ENCODE measurements at regions not wholly inside any gene's neighbourhood (a gene's known extent, or its start where the extent isn't known, plus 50 kb on each side); places are given as distances from the start of the nearest gene placed in this dataset.

GRCh38 chr11:71358963-71359567, 89.1 kb downstream of the DHCR7 start (continued):
- TF ChIP-seq MAFF (IDR thresholded peaks at IDR 0.05; ENCODE audit: low read length) (no peak), ZNF398 (CRISPR knock-in tag; IDR thresholded peaks at IDR 0.05) (no peak), ZNF311 (CRISPR knock-in tag; IDR thresholded peaks at IDR 0.05) (no peak), KLF10 (CRISPR knock-in tag; IDR thresholded peaks at IDR 0.05) (no peak), ZNF431 (CRISPR knock-in tag; IDR thresholded peaks at IDR 0.05) (no peak)

- Histone ChIP-seq H3K4me3 (no peak overlapping the region), H3K27ac (ENCODE audit: extremely low read depth, low read depth, low read length) (no peak overlapping the region), H3K4me1 (replicated peaks in 1 of 2; ENCODE audit: control insufficient read depth in 2 of 2, insufficient read depth in 2 of 2, low read length in 2 of 2) (no peaks in the 10 kb centered on the region), H2AFZ (ENCODE audit: low read depth, low read length) (no peak overlapping the region), H3K9ac (ENCODE audit: insufficient read depth in 1 of 2, low read depth in 2 of 2, low read length in 2 of 2) (no peak overlapping the region), H3K9me3 (replicated peaks; ENCODE audit: control insufficient read depth, insufficient read depth, low read depth, low read length) (no peaks in the 10 kb centered on the region), H4K20me1 (replicated peaks; ENCODE audit: control insufficient read depth, insufficient read depth, low read length) (no peaks in the 10 kb centered on the region), H3K4me2 (ENCODE audit: insufficient read depth, low read length) (no peak overlapping the region), H3K79me2 (ENCODE audit: control insufficient read depth, insufficient read depth, low read length) (no peaks in the 10 kb centered on the region), H3K9me1 (ENCODE audit: control insufficient read depth, insufficient read depth, low read length) (no peaks in the 10 kb centered on the region), H3K27me3 (ENCODE audit: control insufficient read depth in 2 of 2, insufficient read depth in 2 of 2, low read length in 2 of 2) (no peaks in the 10 kb centered on the region; a peak in 1 of 5 replicates), H3K36me3 (ENCODE audit: control insufficient read depth, insufficient read depth, low read length) (no peaks in the 10 kb centered on the region)
- ATAC-seq (no peak), DNase-seq (ENCODE audit: extremely low read depth in 1 of 4, low spot score in 3 of 4) (no peak), FAIRE-seq (no peak)
- in situ Hi-C loops (cut with MboI) (no loop called here), intact Hi-C loops (cut with micrococcal nuclease) (no loop called here)
- ChIA-PET CTCF (ENCODE audit: low intra/inter-chr PET ratio) (interaction anchor here (0.7 kb wide), 1 partner anchor 524 kb away, joined by 4 read pairs; no protein-coding TSS in a partner anchor), POLR2A (interaction anchor here (1.4 kb wide), 1 partner anchor 19 kb away, joined by 3 read pairs; no protein-coding TSS in a partner anchor)
- BruUV-seq (replicated peaks) = no TSS peak
- TF ChIP-seq ZNF24 (IDR thresholded peaks at IDR 0.05) (no peak), MAFG (tag; conservative IDR thresholded peaks at IDR 0.05) (0 out of 2 replicates have a peak, but pooled peaks have one; percentile 6)
- WGBS (ENCODE audit: insufficient coverage, low coverage, missing lambda C conversion rate) = 10% methylated on average over 10 of the region's 10 CpGs
Measured at GRCh38 chr11:71358122-71358728, 90.0 kb downstream of the DHCR7 start.
